SH-SY5Y (cell line): ENCODE measurements at regions not wholly inside any gene's neighbourhood (a gene's known extent, or its start where the extent isn't known, plus 50 kb on each side); places are given as distances from the start of the nearest gene placed in this dataset.

ENCODE experiments used
- GATA2 ChIP-seq: IDR thresholded peaks from 2 replicates; pipeline ENCODE4 v1.6.1; 2011; ENCODE audit warnings: mild to moderate bottlenecking, low read depth, low read length
- GATA3 ChIP-seq: IDR thresholded peaks from 2 replicates; pipeline ENCODE4 v1.6.1; 2011; ENCODE audit warnings: low read depth, mild to moderate bottlenecking, low read length, moderate library complexity

DNA sequence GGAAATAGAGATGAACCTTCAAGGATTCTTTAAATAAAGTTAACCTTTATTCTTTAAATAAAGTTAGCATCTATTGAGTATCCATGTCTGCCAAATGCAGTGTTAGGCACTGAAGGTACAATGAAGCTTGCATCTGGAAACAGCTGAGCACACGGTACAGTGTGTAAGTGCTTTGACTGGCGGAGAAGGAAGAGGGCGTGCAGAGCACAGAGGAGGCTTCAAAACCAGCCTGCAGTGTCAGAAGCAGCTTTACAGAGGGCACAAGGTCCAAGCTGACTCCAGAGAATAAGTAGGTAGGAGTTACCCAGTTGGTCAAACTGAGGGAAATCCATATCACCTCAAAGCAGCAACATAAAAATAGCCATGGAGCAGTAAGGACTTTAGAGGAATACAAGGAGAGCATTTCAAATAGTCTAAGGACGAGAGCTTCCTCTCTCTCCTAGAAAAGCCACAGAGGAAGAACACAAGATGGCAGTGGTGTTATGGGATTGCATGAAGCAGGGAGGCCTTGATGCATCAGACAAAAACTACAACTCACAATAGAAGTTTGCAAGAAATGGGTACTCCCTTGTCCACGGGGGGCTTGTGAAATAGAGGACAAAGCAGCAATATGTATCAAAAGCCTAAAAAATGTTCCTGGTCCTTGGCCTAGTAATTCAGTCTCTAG is 60.3 kb upstream of the PPP2R3A start:
- TF ChIP-seq GATA3 (no peak), GATA2 (no peak)
